K562 (cell line): ENCODE measurements at regions not wholly inside any gene's neighbourhood (a gene's known extent, or its start where the extent isn't known, plus 50 kb on each side); places are given as distances from the start of the nearest gene placed in this dataset.

Experiments used
- CREB1 ChIP-seq, 2 experiments: sonication (generic) in 1 of 2; formaldehyde crosslinking in 1 of 2; IDR thresholded peaks; 2 replicates each; pipeline versions ENCODE4 v1.6.1 to v1.8.0; 2012 to 2022; ENCODE audit warnings: inconsistent platforms in 1 of 2, mild to moderate bottlenecking in 1 of 2, missing genetic modification reagents in 1 of 2, moderate library complexity in 1 of 2
- CREBBP ChIP-seq: IDR thresholded peaks from one replicate; pipeline ENCODE4 v1.6.1; 2012; ENCODE audit warnings: low read depth, mild to moderate bottlenecking, control low read depth, inconsistent platforms, low read length
- ETS2 ChIP-seq: IDR thresholded peaks from 2 replicates; pipeline ENCODE4 v1.6.1; 2016; ENCODE audit warnings: borderline replicate concordance, missing genetic modification characterization, mild to moderate bottlenecking, moderate library complexity, missing compliant biosample characterization; ENCODE audit not compliant: poor library complexity, severe bottlenecking
- FOXA3 ChIP-seq, 2 experiments: fragments of 450-650 bp in 1 of 2; sonication (generic) in 1 of 2; formaldehyde crosslinking; IDR thresholded peaks in 1 of 2; conservative IDR thresholded peaks in 1 of 2; 2 replicates each; pipeline versions ENCODE4 v1.4.0 to v1.8.0; 2020 to 2022; ENCODE audit warnings: mild to moderate bottlenecking in 2 of 2, missing genetic modification reagents in 1 of 2
- HDGF ChIP-seq: fragments of 450-650 bp; IDR thresholded peaks from 2 replicates; pipeline ENCODE4 v1.6.1; 2016
- IFI16 ChIP-seq: fragments of 250-450 bp; sonication (Bioruptor Pico); IDR thresholded peaks from 2 replicates; pipeline ENCODE4 v2.1.2; 2022; ENCODE audit warnings: mild to moderate bottlenecking, inconsistent platforms
- NCOA1 ChIP-seq: fragments of 450-650 bp; IDR thresholded peaks from 2 replicates; pipeline ENCODE4 v1.6.1; 2016; ENCODE audit warnings: low read depth
- SREBF2 ChIP-seq: sonication (generic); formaldehyde crosslinking; IDR thresholded peaks from 2 replicates; pipeline ENCODE4 v1.4.0; 2020; ENCODE audit warnings: mild to moderate bottlenecking, missing genetic modification reagents
- ZBTB17 ChIP-seq: fragments of 450-650 bp; formaldehyde crosslinking; IDR thresholded peaks from 2 replicates; pipeline ENCODE4 v1.4.0; 2020; ENCODE audit warnings: mild to moderate bottlenecking
- ZNF146 ChIP-seq: IDR thresholded peaks from one replicate; pipeline ENCODE4 v1.6.1; 2018; ENCODE audit warnings: missing compliant biosample characterization; ENCODE audit not compliant: unreplicated experiment
- ZNF197 ChIP-seq: fragments of 200-800 bp; sonication (Bioruptor generic); IDR thresholded peaks from 2 replicates; pipeline ENCODE4 v1.6.1; 2016; ENCODE audit warnings: low read depth, missing genetic modification characterization, missing compliant biosample characterization
- ZNF431 ChIP-seq: sonication (generic); formaldehyde crosslinking; IDR thresholded peaks from 2 replicates; pipeline ENCODE4 v1.8.0; 2022; ENCODE audit warnings: mild to moderate bottlenecking, missing genetic modification reagents
- TF ChIP-seq, protein P1 (sequence below): fragments of 450-650 bp; conservative IDR thresholded peaks from 2 replicates; pipeline ENCODE4 v1.6.1; 2016; ENCODE audit warnings: missing genetic modification characterization, low read depth, mild to moderate bottlenecking, missing compliant biosample characterization, moderate library complexity
- TF ChIP-seq, protein P2 (sequence below), 2 experiments: fragments of 250-450 bp in 1 of 2; fragments of 450-650 bp in 1 of 2; sonication (Bioruptor Pico) in 1 of 2; IDR thresholded peaks; 2 replicates each; pipeline versions ENCODE4 v1.6.1 to v1.8.0; 2016 to 2021; ENCODE audit warnings: mild to moderate bottlenecking in 2 of 2, moderate library complexity in 2 of 2, missing compliant biosample characterization in 1 of 2, missing genetic modification characterization in 1 of 2
- TF ChIP-seq, protein P3 (sequence below): fragments of 450-650 bp; formaldehyde crosslinking; IDR thresholded peaks from 2 replicates; pipeline ENCODE4 v1.4.0; 2022; ENCODE audit warnings: missing genetic modification characterization
- TF ChIP-seq, protein P4 (sequence below): fragments of 250-450 bp; sonication (Bioruptor Pico); IDR thresholded peaks from 2 replicates; pipeline ENCODE4 v1.5.0; 2020; ENCODE audit warnings: mild to moderate bottlenecking
- TF ChIP-seq, protein P5 (sequence below): sonication (generic); formaldehyde crosslinking; IDR thresholded peaks from 2 replicates; pipeline ENCODE4 v1.8.0; 2022; ENCODE audit warnings: mild to moderate bottlenecking, missing genetic modification reagents

DNA sequence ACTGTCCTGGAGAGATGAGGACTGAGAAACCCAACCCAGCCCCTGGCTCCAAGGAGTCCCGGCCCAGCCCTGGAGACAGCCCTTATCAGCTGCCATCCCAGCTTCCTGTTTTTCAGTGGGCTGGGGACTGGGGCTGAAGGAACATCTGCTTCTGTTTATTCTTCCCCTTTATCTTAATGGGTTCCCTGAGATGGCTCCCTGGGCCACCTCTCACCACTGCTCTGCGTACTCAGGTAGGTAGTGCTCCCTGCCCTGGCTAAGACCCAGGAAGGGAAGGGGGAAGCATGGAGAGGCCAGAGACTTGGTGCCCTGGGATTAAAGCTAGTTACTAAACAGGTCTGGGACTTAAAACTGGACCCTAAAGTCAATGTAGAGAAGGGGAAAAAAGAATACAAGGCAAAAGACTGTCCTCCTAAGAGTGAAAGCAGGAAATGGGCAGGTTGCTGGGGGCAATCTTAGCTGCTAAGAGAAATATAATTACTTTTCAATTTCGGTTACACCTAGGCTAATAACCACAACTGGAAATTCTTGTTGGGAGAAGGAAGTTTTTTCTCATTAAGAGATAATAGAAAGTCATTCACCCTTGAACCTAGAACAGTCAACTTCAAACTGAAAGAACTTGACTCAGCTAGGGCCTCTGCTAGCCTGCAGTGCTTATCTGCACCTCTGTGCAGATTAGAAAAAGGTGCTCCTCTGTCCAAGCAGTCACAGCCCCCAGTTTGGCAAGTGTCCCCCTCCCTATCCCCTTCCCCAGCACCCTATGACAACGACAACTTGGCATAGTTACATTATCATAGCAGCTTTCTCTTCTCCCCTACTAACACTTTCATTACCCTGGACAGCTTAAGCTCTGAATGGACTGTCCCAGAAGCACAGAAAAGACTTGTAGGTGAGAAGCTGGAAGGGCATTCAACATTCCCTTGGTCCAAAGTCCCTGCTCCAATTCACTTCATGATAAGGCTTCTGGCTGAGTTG lies 65.6 kb upstream of the KDM7A start (continued):
- TF ChIP-seq HDGF (no peak; the same call in 1 of the 2 replicates), ETS2 (tag) (no peak), NCOA1 (peak; percentile 81), ZNF146 (CRISPR knock-in tag) (no peak), CREBBP (no peak), FOXA3 (CRISPR knock-in tag; conservative IDR thresholded peaks at IDR 0.05 in 1 of 2, IDR thresholded peaks at IDR 0.05 in 1 of 2) (peak; percentile 76 to 82), SREBF2 (CRISPR knock-in tag) (no peak), ZNF431 (CRISPR knock-in tag) (peak; percentile 52), ZNF197 (CRISPR knock-in tag) (no peak), ZBTB17 (no peak), CREB1 (IDR thresholded peaks at IDR 0.05) (no peak), CREB1 (CRISPR knock-in tag; IDR thresholded peaks at IDR 0.05) (no peak), IFI16 (CRISPR knock-in tag) (no peak)
- TF ChIP-seq, protein P1, sequence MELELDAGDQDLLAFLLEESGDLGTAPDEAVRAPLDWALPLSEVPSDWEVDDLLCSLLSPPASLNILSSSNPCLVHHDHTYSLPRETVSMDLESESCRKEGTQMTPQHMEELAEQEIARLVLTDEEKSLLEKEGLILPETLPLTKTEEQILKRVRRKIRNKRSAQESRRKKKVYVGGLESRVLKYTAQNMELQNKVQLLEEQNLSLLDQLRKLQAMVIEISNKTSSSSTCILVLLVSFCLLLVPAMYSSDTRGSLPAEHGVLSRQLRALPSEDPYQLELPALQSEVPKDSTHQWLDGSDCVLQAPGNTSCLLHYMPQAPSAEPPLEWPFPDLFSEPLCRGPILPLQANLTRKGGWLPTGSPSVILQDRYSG (tag): no peak; the same call in 1 of the 2 replicates
- TF ChIP-seq, protein P2, sequence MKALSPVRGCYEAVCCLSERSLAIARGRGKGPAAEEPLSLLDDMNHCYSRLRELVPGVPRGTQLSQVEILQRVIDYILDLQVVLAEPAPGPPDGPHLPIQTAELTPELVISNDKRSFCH (CRISPR knock-in tag; IDR thresholded peaks at IDR 0.05): no peak
- TF ChIP-seq, protein P2 (tag; IDR thresholded peaks at IDR 0.05): no peak; the same call in 1 of the 2 replicates
- TF ChIP-seq, protein P3, sequence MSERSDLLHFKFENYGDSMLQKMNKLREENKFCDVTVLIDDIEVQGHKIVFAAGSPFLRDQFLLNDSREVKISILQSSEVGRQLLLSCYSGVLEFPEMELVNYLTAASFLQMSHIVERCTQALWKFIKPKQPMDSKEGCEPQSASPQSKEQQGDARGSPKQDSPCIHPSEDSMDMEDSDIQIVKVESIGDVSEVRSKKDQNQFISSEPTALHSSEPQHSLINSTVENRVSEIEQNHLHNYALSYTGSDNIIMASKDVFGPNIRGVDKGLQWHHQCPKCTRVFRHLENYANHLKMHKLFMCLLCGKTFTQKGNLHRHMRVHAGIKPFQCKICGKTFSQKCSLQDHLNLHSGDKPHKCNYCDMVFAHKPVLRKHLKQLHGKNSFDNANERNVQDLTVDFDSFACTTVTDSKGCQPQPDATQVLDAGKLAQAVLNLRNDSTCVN (CRISPR knock-in tag): 0 out of 2 replicates have a peak, but pooled peaks have one; percentile 47
- TF ChIP-seq, protein P4, sequence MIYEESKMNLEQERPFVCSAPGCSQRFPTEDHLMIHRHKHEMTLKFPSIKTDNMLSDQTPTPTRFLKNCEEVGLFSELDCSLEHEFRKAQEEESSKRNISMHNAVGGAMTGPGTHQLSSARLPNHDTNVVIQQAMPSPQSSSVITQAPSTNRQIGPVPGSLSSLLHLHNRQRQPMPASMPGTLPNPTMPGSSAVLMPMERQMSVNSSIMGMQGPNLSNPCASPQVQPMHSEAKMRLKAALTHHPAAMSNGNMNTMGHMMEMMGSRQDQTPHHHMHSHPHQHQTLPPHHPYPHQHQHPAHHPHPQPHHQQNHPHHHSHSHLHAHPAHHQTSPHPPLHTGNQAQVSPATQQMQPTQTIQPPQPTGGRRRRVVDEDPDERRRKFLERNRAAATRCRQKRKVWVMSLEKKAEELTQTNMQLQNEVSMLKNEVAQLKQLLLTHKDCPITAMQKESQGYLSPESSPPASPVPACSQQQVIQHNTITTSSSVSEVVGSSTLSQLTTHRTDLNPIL: no peak
- TF ChIP-seq, protein P5, sequence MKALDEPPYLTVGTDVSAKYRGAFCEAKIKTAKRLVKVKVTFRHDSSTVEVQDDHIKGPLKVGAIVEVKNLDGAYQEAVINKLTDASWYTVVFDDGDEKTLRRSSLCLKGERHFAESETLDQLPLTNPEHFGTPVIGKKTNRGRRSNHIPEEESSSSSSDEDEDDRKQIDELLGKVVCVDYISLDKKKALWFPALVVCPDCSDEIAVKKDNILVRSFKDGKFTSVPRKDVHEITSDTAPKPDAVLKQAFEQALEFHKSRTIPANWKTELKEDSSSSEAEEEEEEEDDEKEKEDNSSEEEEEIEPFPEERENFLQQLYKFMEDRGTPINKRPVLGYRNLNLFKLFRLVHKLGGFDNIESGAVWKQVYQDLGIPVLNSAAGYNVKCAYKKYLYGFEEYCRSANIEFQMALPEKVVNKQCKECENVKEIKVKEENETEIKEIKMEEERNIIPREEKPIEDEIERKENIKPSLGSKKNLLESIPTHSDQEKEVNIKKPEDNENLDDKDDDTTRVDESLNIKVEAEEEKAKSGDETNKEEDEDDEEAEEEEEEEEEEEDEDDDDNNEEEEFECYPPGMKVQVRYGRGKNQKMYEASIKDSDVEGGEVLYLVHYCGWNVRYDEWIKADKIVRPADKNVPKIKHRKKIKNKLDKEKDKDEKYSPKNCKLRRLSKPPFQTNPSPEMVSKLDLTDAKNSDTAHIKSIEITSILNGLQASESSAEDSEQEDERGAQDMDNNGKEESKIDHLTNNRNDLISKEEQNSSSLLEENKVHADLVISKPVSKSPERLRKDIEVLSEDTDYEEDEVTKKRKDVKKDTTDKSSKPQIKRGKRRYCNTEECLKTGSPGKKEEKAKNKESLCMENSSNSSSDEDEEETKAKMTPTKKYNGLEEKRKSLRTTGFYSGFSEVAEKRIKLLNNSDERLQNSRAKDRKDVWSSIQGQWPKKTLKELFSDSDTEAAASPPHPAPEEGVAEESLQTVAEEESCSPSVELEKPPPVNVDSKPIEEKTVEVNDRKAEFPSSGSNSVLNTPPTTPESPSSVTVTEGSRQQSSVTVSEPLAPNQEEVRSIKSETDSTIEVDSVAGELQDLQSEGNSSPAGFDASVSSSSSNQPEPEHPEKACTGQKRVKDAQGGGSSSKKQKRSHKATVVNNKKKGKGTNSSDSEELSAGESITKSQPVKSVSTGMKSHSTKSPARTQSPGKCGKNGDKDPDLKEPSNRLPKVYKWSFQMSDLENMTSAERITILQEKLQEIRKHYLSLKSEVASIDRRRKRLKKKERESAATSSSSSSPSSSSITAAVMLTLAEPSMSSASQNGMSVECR (CRISPR knock-in tag): no peak
